ENCODE measurements at regions not wholly inside any gene's neighbourhood (a gene's known extent, or its start where the extent isn't known, plus 50 kb on each side); places are given as distances from the start of the nearest gene placed in this dataset.

DNA sequence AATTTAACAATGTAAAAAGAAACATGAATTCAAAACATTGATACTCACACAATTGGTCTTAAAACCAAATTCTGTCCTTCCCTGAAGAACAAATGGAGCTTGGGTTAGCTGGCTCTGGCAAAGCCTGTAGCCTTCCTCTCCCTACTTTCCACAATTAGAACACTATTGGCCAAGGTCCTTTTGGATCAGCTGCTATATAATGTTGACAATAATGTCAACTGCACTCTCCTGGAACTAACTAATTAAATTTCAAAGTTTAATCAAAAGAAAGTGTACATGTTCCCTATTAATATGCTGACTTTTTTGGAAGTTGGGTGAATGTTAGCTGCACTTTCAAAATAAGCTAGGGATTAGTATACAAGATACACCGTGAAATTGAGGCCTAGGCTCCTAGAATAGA, 440.1 kb upstream of the NFE2L3 start:
- TF ChIP-seq, protein P1, sequence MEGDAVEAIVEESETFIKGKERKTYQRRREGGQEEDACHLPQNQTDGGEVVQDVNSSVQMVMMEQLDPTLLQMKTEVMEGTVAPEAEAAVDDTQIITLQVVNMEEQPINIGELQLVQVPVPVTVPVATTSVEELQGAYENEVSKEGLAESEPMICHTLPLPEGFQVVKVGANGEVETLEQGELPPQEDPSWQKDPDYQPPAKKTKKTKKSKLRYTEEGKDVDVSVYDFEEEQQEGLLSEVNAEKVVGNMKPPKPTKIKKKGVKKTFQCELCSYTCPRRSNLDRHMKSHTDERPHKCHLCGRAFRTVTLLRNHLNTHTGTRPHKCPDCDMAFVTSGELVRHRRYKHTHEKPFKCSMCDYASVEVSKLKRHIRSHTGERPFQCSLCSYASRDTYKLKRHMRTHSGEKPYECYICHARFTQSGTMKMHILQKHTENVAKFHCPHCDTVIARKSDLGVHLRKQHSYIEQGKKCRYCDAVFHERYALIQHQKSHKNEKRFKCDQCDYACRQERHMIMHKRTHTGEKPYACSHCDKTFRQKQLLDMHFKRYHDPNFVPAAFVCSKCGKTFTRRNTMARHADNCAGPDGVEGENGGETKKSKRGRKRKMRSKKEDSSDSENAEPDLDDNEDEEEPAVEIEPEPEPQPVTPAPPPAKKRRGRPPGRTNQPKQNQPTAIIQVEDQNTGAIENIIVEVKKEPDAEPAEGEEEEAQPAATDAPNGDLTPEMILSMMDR (IDR thresholded peaks at IDR 0.05): no peak
- TF ChIP-seq POLR2A (IDR thresholded peaks at IDR 0.05): no peak

All from Peyer's patch (tissue), 4 donors.